HCT116 (cell line): ENCODE measurements at regions not wholly inside any gene's neighbourhood (a gene's known extent, or its start where the extent isn't known, plus 50 kb on each side); places are given as distances from the start of the nearest gene placed in this dataset.

ENCODE experiments used
- ATAC-seq: fragments of 200-7000 bp; cut with Tn5 transposase; 2 replicates; pipeline ENCODE4 v1.9.1; 2020; ENCODE audit warnings: mild to moderate bottlenecking, moderate library complexity
- BruUV-seq: library from RNA; stranded (reverse); fragments of 400-500 nt; replicated peaks from 2 replicates; lab custom pipeline; 2021; lab: Mats Ljungman, UMichigan
- CTCF ChIA-PET: fragments of 300-600 bp; sonication (Branson Sonifier 250); formaldehyde crosslinking; loops from one replicate; lab custom pipeline; 2021; ENCODE audit warnings: antibody characterized with exemption; lab: Charles Lee
- POLR2A ChIA-PET: fragments of 300-600, 350-600 bp; sonication (Branson Sonifier 250); formaldehyde crosslinking; loops from one replicate; lab custom pipeline; 2021; ENCODE audit warnings: antibody characterized with exemption; lab: Charles Lee
- RAD21 ChIA-PET, 2 experiments: fragments of 300-600 bp; sonication (Branson Sonifier 250); formaldehyde crosslinking; loops; one replicate each; lab custom pipeline; 2023; ENCODE audit warnings: low total read pairs in 2 of 2; ENCODE audit not compliant: uncharacterized antibody in 2 of 2, unreplicated experiment in 2 of 2, low non-redundant PET in 1 of 2; lab: Charles Lee
- DNase-seq: peaks from one replicate; pipeline ENCODE4 v3.0.0-alpha.2; 2010; ENCODE audit warnings: low read depth, low spot score
- H2AFZ ChIP-seq: fragments of 200-600 bp; shearing (Covaris generic), sonication (generic); 2 replicates; pipeline ENCODE4 v1.6.1; 2017; ENCODE audit warnings: low read depth, mixed run types, mixed read lengths, antibody characterized with exemption, low read length; ENCODE audit not compliant: poor library complexity, severe bottlenecking
- H3K27ac ChIP-seq: 2 replicates; pipeline ENCODE4 v1.5.1; 2012; ENCODE audit warnings: low read depth, low read length
- H3K27me3 ChIP-seq: fragments of 200-600 bp; sonication (generic); 2 replicates; pipeline ENCODE4 v1.6.1; 2016; ENCODE audit warnings: mixed run types, low read length, mixed read lengths; ENCODE audit not compliant: insufficient read depth
- H3K36me3 ChIP-seq, 2 experiments: fragments of 200-500 bp in 1 of 2; fragments of 200-600 bp in 1 of 2; sonication (Bioruptor generic) in 1 of 2; sonication (generic) in 1 of 2; 2 replicates each; pipeline versions ENCODE4 v1.5.1 to v1.6.1; 2014 to 2016; ENCODE audit warnings: low read length in 2 of 2, inconsistent platforms in 1 of 2, mixed read lengths in 1 of 2, mixed run types in 1 of 2; ENCODE audit not compliant: insufficient read depth in 2 of 2, control insufficient read depth in 1 of 2
- H3K4me1 ChIP-seq, 2 experiments: fragments of 200-600 bp in 1 of 2; sonication (generic) in 1 of 2; 2 replicates each; pipeline versions ENCODE4 v1.5.1 to v1.6.1; 2012 to 2017; ENCODE audit warnings: low read length in 2 of 2, inconsistent platforms in 1 of 2, mild to moderate bottlenecking in 1 of 2, mixed read lengths in 1 of 2, mixed run types in 1 of 2, moderate library complexity in 1 of 2; ENCODE audit not compliant: insufficient read depth in 2 of 2, control insufficient read depth in 1 of 2
- H3K4me2 ChIP-seq: fragments of 200-600 bp; sonication (generic); 2 replicates; pipeline ENCODE4 v1.6.1; 2017; ENCODE audit warnings: mixed run types, low read length, mixed read lengths
- H3K4me3 ChIP-seq, 2 experiments: fragments of 200-600 bp in 1 of 2; sonication (generic) in 1 of 2; replicated peaks in 1 of 2; 2 replicates each; pipeline ENCODE4 v1.5.1; 2011 to 2016; ENCODE audit warnings: low read length in 2 of 2, control low read depth in 1 of 2, low read depth in 1 of 2, mild to moderate bottlenecking in 1 of 2, mixed read lengths in 1 of 2, mixed run types in 1 of 2
- H3K79me2 ChIP-seq: fragments of 200-600 bp; sonication (generic); 2 replicates; pipeline ENCODE4 v1.6.1; 2017; ENCODE audit warnings: mild to moderate bottlenecking, mixed run types, low read length, moderate library complexity, mixed read lengths; ENCODE audit not compliant: insufficient read depth
- H3K9ac ChIP-seq: fragments of 200-600 bp; sonication (generic); 2 replicates; pipeline ENCODE4 v1.6.1; 2016; ENCODE audit warnings: low read length, mixed read lengths
- H3K9me2 ChIP-seq: fragments of 200-600 bp; sonication (generic), shearing (Covaris generic); 2 replicates; pipeline ENCODE4 v1.6.1; 2017; ENCODE audit warnings: mixed run types, mild to moderate bottlenecking, moderate library complexity; ENCODE audit not compliant: insufficient read depth
- H3K9me3 ChIP-seq, 2 experiments: fragments of 200-500 bp in 1 of 2; fragments of 200-600 bp in 1 of 2; sonication (Bioruptor generic) in 1 of 2; sonication (generic) in 1 of 2; 2 replicates each; pipeline ENCODE4 v1.6.1; 2014 to 2017; ENCODE audit warnings: low read length in 2 of 2, mixed read lengths in 2 of 2, inconsistent platforms in 1 of 2, low read depth in 1 of 2, mild to moderate bottlenecking in 1 of 2, mixed run types in 1 of 2, moderate library complexity in 1 of 2; ENCODE audit not compliant: control insufficient read depth in 1 of 2, insufficient read depth in 1 of 2
- H4K20me1 ChIP-seq: fragments of 200-600 bp; sonication (generic), shearing (Covaris generic); 2 replicates; pipeline ENCODE4 v1.6.1; 2017; ENCODE audit warnings: mixed run types, mild to moderate bottlenecking, moderate library complexity; ENCODE audit not compliant: insufficient read depth
- CBX3 ChIP-seq: IDR thresholded peaks from 2 replicates; pipeline ENCODE4 v1.6.1; 2012; ENCODE audit warnings: low read depth
- EGR1 ChIP-seq: IDR thresholded peaks from 2 replicates; pipeline ENCODE4 v1.6.1; 2012; ENCODE audit warnings: low read depth
- ELF1 ChIP-seq: IDR thresholded peaks from 2 replicates; pipeline ENCODE4 v1.6.1; 2012; ENCODE audit warnings: low read depth, borderline replicate concordance
- EZH2 ChIP-seq: fragments of 200-600 bp; sonication (generic); IDR thresholded peaks from 2 replicates; pipeline ENCODE4 v1.6.1; 2017; ENCODE audit warnings: antibody characterized with exemption, mixed run types
- FOSL1 ChIP-seq: IDR thresholded peaks from 2 replicates; pipeline ENCODE4 v1.6.1; 2012; ENCODE audit warnings: low read depth
- POLR2A ChIP-seq: IDR thresholded peaks from 2 replicates; pipeline ENCODE4 v1.7.0; 2011; ENCODE audit warnings: borderline replicate concordance; ENCODE audit not compliant: insufficient read depth, insufficient read length; ENCODE audit errors: extremely low read depth
- POLR2AphosphoS5 ChIP-seq: IDR thresholded peaks from 2 replicates; pipeline ENCODE4 v1.6.1; 2011; ENCODE audit warnings: mild to moderate bottlenecking, low read depth, low read length, moderate library complexity
- RAD21 ChIP-seq: IDR thresholded peaks from 2 replicates; pipeline ENCODE4 v1.6.1; 2012; ENCODE audit warnings: low read depth, mild to moderate bottlenecking
- SIN3A ChIP-seq: IDR thresholded peaks from 2 replicates; pipeline ENCODE4 v1.6.1; 2012; ENCODE audit warnings: low read depth
- SP1 ChIP-seq: IDR thresholded peaks from 2 replicates; pipeline ENCODE4 v1.6.1; 2012; ENCODE audit warnings: low read depth
- TCF7L2 ChIP-seq: IDR thresholded peaks from 2 replicates; pipeline ENCODE4 v1.7.0; 2011; ENCODE audit warnings: borderline replicate concordance, inconsistent platforms; ENCODE audit not compliant: insufficient read depth, insufficient read length; ENCODE audit errors: extremely low read depth
- YY1 ChIP-seq: IDR thresholded peaks from 2 replicates; pipeline ENCODE4 v1.6.1; 2011; ENCODE audit warnings: low read length, low read depth, moderate library complexity, mild to moderate bottlenecking; ENCODE audit not compliant: insufficient replicate concordance; ENCODE audit errors: extremely low read depth
- ZNF274 ChIP-seq: fragments of 200-500 bp; sonication (Bioruptor generic); IDR thresholded peaks from 2 replicates; pipeline ENCODE4 v1.6.1; 2014; ENCODE audit warnings: mild to moderate bottlenecking, low read depth, low read length, inconsistent platforms
- intact Hi-C: fragments of 100-400 bp; cut with micrococcal nuclease; formaldehyde crosslinking; loops from 2 replicates; pipeline ENCODE4 v1.10.0; 2022
- TF ChIP-seq, protein P1 (sequence below): IDR thresholded peaks from 2 replicates; pipeline ENCODE4 v1.6.1; 2011; ENCODE audit warnings: mild to moderate bottlenecking, low read length, moderate library complexity; ENCODE audit not compliant: insufficient replicate concordance; ENCODE audit errors: extremely low read depth
- TF ChIP-seq, protein P2 (sequence below), 3 experiments: fragments of 200-600 bp in 1 of 3; sonication (generic) in 1 of 3; IDR thresholded peaks in 2 of 3; conservative IDR thresholded peaks in 1 of 3; 2 replicates each; pipeline ENCODE4 v1.5.1; 2012 to 2017; ENCODE audit warnings: low read depth in 2 of 3, low read length in 2 of 3, antibody characterized with exemption in 1 of 3, borderline replicate concordance in 1 of 3, control low read depth in 1 of 3, mild to moderate bottlenecking in 1 of 3, mixed read lengths in 1 of 3, mixed run types in 1 of 3, moderate library complexity in 1 of 3; ENCODE audit not compliant: insufficient read depth in 1 of 3
- TF ChIP-seq, protein P3 (sequence below): IDR thresholded peaks from 2 replicates; pipeline ENCODE4 v1.6.1; 2012
- TF ChIP-seq, protein P4 (sequence below): IDR thresholded peaks from 2 replicates; pipeline ENCODE4 v1.6.1; 2012

DNA sequence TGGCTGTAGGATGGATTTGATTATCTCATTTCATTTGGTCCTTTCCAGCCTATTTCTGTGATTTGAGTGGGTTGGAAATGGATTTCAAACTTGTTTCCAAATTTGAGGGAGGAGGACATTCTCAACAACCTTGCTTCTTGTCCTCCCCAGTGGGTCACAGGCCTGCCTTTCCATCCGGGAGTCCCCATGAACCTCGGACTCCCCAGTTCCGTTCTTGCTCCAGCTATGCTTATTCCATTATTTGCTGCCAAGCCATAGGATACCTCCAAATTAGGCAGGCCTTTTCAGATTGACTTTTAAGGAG, 97.8 kb downstream of the DUSP10 start:
- Histone ChIP-seq H3K4me3 (no peak overlapping the region), H2AFZ (no peak overlapping the region), H3K79me2 (no peaks in the 10 kb centered on the region), H3K27me3 (no peaks in the 10 kb centered on the region), H3K4me1 (no peaks in the 10 kb centered on the region), H3K9ac (no peak overlapping the region), H3K27ac (no peak overlapping the region), H4K20me1 (no peaks in the 10 kb centered on the region), H3K36me3 (no peaks in the 10 kb centered on the region), H3K9me2 (no peaks in the 10 kb centered on the region), H3K9me3 (no peaks in the 10 kb centered on the region), H3K4me2 (no peak overlapping the region)
- BruUV-seq: no TSS peak
- intact Hi-C loops: no loop called here
- TF ChIP-seq ELF1: no peak
- TF ChIP-seq RAD21: no peak
- TF ChIP-seq ZNF274: no peak
- TF ChIP-seq, protein P1, sequence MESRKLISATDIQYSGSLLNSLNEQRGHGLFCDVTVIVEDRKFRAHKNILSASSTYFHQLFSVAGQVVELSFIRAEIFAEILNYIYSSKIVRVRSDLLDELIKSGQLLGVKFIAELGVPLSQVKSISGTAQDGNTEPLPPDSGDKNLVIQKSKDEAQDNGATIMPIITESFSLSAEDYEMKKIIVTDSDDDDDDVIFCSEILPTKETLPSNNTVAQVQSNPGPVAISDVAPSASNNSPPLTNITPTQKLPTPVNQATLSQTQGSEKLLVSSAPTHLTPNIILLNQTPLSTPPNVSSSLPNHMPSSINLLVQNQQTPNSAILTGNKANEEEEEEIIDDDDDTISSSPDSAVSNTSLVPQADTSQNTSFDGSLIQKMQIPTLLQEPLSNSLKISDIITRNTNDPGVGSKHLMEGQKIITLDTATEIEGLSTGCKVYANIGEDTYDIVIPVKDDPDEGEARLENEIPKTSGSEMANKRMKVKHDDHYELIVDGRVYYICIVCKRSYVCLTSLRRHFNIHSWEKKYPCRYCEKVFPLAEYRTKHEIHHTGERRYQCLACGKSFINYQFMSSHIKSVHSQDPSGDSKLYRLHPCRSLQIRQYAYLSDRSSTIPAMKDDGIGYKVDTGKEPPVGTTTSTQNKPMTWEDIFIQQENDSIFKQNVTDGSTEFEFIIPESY: no peak
- TF ChIP-seq, protein P2, sequence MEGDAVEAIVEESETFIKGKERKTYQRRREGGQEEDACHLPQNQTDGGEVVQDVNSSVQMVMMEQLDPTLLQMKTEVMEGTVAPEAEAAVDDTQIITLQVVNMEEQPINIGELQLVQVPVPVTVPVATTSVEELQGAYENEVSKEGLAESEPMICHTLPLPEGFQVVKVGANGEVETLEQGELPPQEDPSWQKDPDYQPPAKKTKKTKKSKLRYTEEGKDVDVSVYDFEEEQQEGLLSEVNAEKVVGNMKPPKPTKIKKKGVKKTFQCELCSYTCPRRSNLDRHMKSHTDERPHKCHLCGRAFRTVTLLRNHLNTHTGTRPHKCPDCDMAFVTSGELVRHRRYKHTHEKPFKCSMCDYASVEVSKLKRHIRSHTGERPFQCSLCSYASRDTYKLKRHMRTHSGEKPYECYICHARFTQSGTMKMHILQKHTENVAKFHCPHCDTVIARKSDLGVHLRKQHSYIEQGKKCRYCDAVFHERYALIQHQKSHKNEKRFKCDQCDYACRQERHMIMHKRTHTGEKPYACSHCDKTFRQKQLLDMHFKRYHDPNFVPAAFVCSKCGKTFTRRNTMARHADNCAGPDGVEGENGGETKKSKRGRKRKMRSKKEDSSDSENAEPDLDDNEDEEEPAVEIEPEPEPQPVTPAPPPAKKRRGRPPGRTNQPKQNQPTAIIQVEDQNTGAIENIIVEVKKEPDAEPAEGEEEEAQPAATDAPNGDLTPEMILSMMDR (IDR thresholded peaks at IDR 0.05 in 2 of 3, conservative IDR thresholded peaks at IDR 0.05 in 1 of 3; ENCODE audit: borderline replicate concordance in 1 of 3, insufficient read depth in 1 of 3, low read depth in 2 of 3, low read length in 2 of 3): no peak
- TF ChIP-seq, protein P3, sequence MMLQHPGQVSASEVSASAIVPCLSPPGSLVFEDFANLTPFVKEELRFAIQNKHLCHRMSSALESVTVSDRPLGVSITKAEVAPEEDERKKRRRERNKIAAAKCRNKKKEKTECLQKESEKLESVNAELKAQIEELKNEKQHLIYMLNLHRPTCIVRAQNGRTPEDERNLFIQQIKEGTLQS: no peak
- TF ChIP-seq TCF7L2: no peak
- no peak for TF ChIP-seq SIN3A
- TF ChIP-seq POLR2A: no peak
- TF ChIP-seq YY1: no peak
- TF ChIP-seq EZH2: no peak
- TF ChIP-seq, protein P4, sequence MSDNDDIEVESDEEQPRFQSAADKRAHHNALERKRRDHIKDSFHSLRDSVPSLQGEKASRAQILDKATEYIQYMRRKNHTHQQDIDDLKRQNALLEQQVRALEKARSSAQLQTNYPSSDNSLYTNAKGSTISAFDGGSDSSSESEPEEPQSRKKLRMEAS: no peak
- TF ChIP-seq EGR1: no peak
- no peak for TF ChIP-seq SP1
- TF ChIP-seq CBX3: no peak
- TF ChIP-seq FOSL1: no peak
- TF ChIP-seq POLR2AphosphoS5: no peak
- RAD21 ChIA-PET: no interaction called here
- POLR2A ChIA-PET: no interaction called here
- CTCF ChIA-PET: no interaction called here
- DNase-seq: no peak
- ATAC-seq: no peak
